A549 (cell line): ENCODE measurements at regions not wholly inside any gene's neighbourhood (a gene's known extent, or its start where the extent isn't known, plus 50 kb on each side); places are given as distances from the start of the nearest gene placed in this dataset.

Source experiments
- ATAC-seq, 2 experiments: fragments of 200-7000 bp in 1 of 2; fragments of >200 bp in 1 of 2; cut with Nextera tagmentation in 1 of 2; cut with Tn5 transposase in 1 of 2; 3 replicates each; pipeline versions ENCODE4 v1.8.0 to v1.9.1; 2018 to 2020; ENCODE audit warnings: mild to moderate bottlenecking in 1 of 2, moderate library complexity in 1 of 2
- CTCF ChIA-PET: fragments of 300-600 bp; sonication (Branson Sonifier 250); formaldehyde crosslinking; extraction: SDS; loops from one replicate; lab custom pipeline; 2021; ENCODE audit warnings: antibody characterized with exemption, inconsistent platforms; lab: Yijun Ruan, JAX
- POLR2A ChIA-PET: fragments of 350-600 bp; formaldehyde crosslinking; extraction: SDS; loops from one replicate; lab custom pipeline; 2021; ENCODE audit warnings: antibody characterized with exemption, inconsistent platforms; lab: Yijun Ruan, JAX
- DNase-seq, 2 experiments: peaks; one replicate each; pipeline versions ENCODE4 v3.0.0 to v3.0.0-alpha.2; 2011 to 2016; ENCODE audit warnings: low read depth in 1 of 2, low spot score in 1 of 2
- FAIRE-seq: peaks from 2 replicates; lab custom pipeline; 2011; peaks lifted over from hg19 to GRCh38; lab: Jason Lieb, UNC
- H3K27ac ChIP-seq, 2 experiments: fragments of >200 bp; sonication (Bioruptor Twin); formaldehyde crosslinking; 3 replicates each; pipeline ENCODE4 v1.5.1; 2016 to 2017
- H3K4me1 ChIP-seq: fragments of >200 bp; sonication (Bioruptor Twin); formaldehyde crosslinking; 3 replicates; pipeline ENCODE4 v1.6.1; 2016
- H3K4me2 ChIP-seq: fragments of >200 bp; sonication (Bioruptor Twin); formaldehyde crosslinking; 3 replicates; pipeline ENCODE4 v1.6.1; 2016
- H3K4me3 ChIP-seq: fragments of >200 bp; sonication (Bioruptor Twin); formaldehyde crosslinking; 3 replicates; pipeline ENCODE4 v1.5.1; 2016
- H3K9me3 ChIP-seq: fragments of >200 bp; sonication (Bioruptor Twin); formaldehyde crosslinking; 3 replicates; pipeline ENCODE4 v1.6.1; 2016
- BHLHE40 ChIP-seq: IDR thresholded peaks from 2 replicates; pipeline ENCODE4 v1.6.1; 2012; ENCODE audit warnings: low read depth, low read length, inconsistent platforms
- EHF ChIP-seq: fragments of 250-450 bp; sonication (Bioruptor Pico); IDR thresholded peaks from 2 replicates; pipeline ENCODE4 v1.5.0; 2020; ENCODE audit warnings: mild to moderate bottlenecking
- GATA3 ChIP-seq: IDR thresholded peaks from 2 replicates; pipeline ENCODE4 v1.6.1; 2012; ENCODE audit warnings: borderline replicate concordance
- HEYL ChIP-seq: fragments of 250-450 bp; sonication (Bioruptor Pico); IDR thresholded peaks from 2 replicates; pipeline ENCODE4 v1.8.0; 2021; ENCODE audit warnings: mild to moderate bottlenecking, moderate library complexity
- JUNB ChIP-seq: fragments of >200 bp; sonication (Bioruptor Twin); formaldehyde crosslinking; IDR thresholded peaks from 2 replicates; pipeline ENCODE4 v1.6.1; 2016
- NR3C1 ChIP-seq: fragments of >200 bp; sonication (Bioruptor Twin); formaldehyde crosslinking; IDR thresholded peaks from 3 replicates; pipeline ENCODE4 v1.6.1; 2017
- RNF2 ChIP-seq: fragments of 200-600 bp; sonication (generic); IDR thresholded peaks from 2 replicates; pipeline ENCODE4 v1.6.1; 2016; ENCODE audit warnings: low read depth, mild to moderate bottlenecking, antibody characterized with exemption, moderate library complexity, borderline replicate concordance
- SREBF2 ChIP-seq: fragments of 450-650 bp; IDR thresholded peaks from 2 replicates; pipeline ENCODE4 v1.6.1; 2014; ENCODE audit warnings: mild to moderate bottlenecking, moderate library complexity
- TP53 ChIP-seq: fragments of 250-450 bp; sonication (Bioruptor Pico); IDR thresholded peaks from 2 replicates; pipeline ENCODE4 v1.5.0; 2021; ENCODE audit warnings: mild to moderate bottlenecking, moderate library complexity
- ZC3H11A ChIP-seq: fragments of 450-650 bp; IDR thresholded peaks from 2 replicates; pipeline ENCODE4 v1.6.1; 2014; ENCODE audit warnings: antibody characterized with exemption, mild to moderate bottlenecking
- WGBS: methylation state at CpG from one replicate; pipeline ENCODE4 v1.1.6; 2017; ENCODE audit errors: missing lambda C conversion rate; 5-methylcytosine and 5-hydroxymethylcytosine counted together
- TF ChIP-seq, protein P1 (sequence below): IDR thresholded peaks from 2 replicates; pipeline ENCODE4 v1.6.1; 2012
- TF ChIP-seq, protein P2 (sequence below): fragments of >200 bp; sonication (Bioruptor Twin); formaldehyde crosslinking; IDR thresholded peaks from 3 replicates; pipeline ENCODE4 v1.6.1; 2016
- TF ChIP-seq, protein P3 (sequence below): fragments of 250-450 bp; sonication (Bioruptor Pico); IDR thresholded peaks from 2 replicates; pipeline ENCODE4 v1.5.0; 2020; ENCODE audit warnings: low read depth, mild to moderate bottlenecking, moderate library complexity
- TF ChIP-seq, protein P4 (sequence below): fragments of >200 bp; sonication (Bioruptor Twin); formaldehyde crosslinking; IDR thresholded peaks from 2 replicates; pipeline ENCODE4 v1.6.1; 2016
- TF ChIP-seq, protein P5 (sequence below): fragments of 200-600 bp; sonication (generic); IDR thresholded peaks from 2 replicates; pipeline ENCODE4 v1.6.1; 2016; ENCODE audit warnings: antibody characterized with exemption, mild to moderate bottlenecking, moderate library complexity

DNA sequence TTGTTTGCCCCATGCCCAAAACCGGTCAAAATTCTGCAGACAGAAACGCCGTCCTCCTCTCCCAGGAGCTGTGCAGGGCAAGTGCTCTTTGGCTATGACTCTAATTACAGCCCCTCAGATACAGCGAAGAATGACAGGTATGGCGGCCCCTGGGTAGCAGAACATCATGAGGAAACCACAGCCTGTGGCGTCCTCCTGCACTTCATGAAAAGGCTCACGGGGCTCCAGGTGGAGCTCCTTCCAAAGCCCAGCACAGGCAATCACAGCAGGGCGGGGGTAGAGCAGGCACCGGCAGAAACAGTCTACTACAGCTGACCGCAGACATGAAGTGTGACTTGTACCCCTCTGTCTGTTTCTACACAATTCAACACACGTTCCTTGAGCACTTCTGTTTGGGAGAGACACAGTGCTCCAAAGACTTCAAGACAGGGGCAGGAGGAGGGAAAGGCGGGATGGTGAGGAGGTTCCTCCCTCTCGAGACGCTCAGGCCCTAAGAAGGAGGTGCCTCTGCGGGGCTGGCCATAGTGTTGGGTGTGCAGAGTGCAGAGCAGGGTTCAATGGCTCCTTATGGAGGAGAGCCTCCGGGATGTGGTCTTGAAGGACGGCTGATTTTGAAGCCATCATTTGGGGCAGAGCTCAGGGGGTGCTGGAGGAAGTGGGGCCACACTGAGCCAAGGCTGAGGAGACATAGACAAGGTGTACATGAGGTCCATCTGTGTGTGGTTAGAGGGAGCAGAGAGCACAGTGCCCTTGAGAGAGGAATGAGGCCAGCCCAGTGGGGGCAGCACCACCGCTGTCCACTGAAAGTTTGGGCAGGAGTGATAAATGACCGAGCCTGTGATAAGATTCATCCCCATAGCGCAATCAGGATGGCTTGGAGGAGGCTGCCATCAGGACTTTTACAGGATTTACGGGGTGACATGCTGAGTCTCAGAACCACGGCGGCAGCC is 468.3 kb downstream of the EIPR1 start:
- ChIA-PET POLR2A (no interaction called here), CTCF (interaction anchor here (1.3 kb wide), 1 partner anchor 24 kb away, joined by 3 read pairs; no protein-coding TSS in a partner anchor)
- ATAC-seq (no peak; a peak in 1 of 6 replicates), FAIRE-seq (no peak), DNase-seq (no peak)
- Histone ChIP-seq H3K4me3 (no peak overlapping the region), H3K4me1 (no peaks in the 10 kb centered on the region), H3K9me3 (no peaks in the 10 kb centered on the region), H3K27ac (no peak overlapping the region), H3K4me2 (no peak overlapping the region)
- TF ChIP-seq SREBF2: no peak
- TF ChIP-seq ZC3H11A: no peak
- WGBS: 34% methylated on average over 20 of the region's 23 CpGs

DNA sequence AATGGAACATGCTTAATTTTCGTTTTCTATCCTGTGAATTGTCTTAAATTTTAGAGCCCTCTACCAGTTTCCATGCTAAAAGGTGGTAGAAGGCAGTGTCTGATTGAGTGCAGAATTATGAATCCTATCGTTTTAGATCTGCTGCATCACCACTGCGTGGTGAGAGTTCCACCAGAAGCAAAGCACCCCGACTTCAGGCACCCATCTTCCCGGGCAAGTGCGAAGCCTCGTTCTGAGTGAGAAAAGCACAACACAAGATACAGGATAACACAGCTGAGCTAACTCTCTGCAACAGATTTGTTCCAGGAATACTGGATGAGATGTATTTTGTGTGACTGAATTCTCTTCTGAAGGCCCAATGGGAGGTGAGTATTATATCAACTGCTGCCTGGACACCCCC is 471.5 kb downstream of the EIPR1 start:
- POLR2A ChIA-PET: no interaction called here
- DNase-seq (no peak), ATAC-seq (no peak), FAIRE-seq (no peak)
- no peak overlapping the region for H3K4me3 ChIP-seq
- no peaks in the 10 kb centered on the region for H3K9me3 ChIP-seq
- TF ChIP-seq TP53 (CRISPR knock-in tag): no peak
- TF ChIP-seq BHLHE40: no peak
- TF ChIP-seq RNF2: 0 out of 2 replicates have a peak, but pooled peaks have one; percentile 65
- H3K4me2 ChIP-seq: no peak overlapping the region
- WGBS: 25% methylated on average over 7 of the region's 7 CpGs
- no peaks in the 10 kb centered on the region for H3K4me1 ChIP-seq
- CTCF ChIA-PET: no interaction called here
- H3K27ac ChIP-seq: no peak overlapping the region

DNA sequence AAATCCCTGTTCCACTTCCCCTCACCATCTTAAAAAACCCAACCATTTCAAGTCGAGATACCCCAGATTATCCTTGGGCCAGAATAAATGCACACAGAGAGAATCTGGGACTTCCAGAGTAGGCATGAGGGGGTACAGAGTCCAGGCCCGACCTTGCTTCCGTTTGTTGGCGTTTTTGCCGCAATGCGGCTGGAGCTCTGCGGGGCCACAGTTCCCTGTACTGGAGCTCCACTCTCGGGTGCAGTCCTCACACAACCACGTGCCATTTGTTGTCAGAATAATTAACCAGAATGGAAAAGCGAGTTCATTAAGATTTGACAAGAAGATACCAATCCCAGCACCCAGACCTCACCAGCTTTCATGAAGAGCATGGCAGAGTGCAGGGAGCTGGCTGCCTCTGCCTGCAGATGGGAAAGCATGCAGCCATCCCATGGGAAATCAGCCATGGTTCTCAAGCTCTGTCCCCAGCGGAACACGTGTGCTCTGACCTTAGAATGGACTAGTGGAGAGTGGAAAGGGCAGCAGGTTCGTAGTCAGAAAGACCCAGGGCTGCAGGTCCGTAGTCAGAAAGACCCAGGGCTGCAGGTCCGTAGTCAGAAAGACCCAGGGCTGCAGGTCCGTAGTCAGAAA is 472.8 kb downstream of the EIPR1 start:
- H3K9me3 ChIP-seq: no peaks in the 10 kb centered on the region
- H3K27ac ChIP-seq: no peak overlapping the region
- H3K4me3 ChIP-seq: no peak overlapping the region
- ATAC-seq (peak in 1 of 2 experiments; percentile 41; a peak in 2 of 6 replicates), FAIRE-seq (no peak), DNase-seq (no peak)
- H3K4me2 ChIP-seq: no peak overlapping the region
- ChIA-PET POLR2A (no interaction called here), CTCF (interaction anchor here (0.7 to 1.5 kb wide), 3 partner anchors 12 to 196 kb away, joined by 3 to 4 read pairs (median 3); no protein-coding TSS in a partner anchor)
- WGBS: 37% methylated on average over 14 of the region's 16 CpGs
- H3K4me1 ChIP-seq: no peaks in the 10 kb centered on the region
- TF ChIP-seq SREBF2 (no peak), EHF (CRISPR knock-in tag) (no peak), GATA3 (no peak), JUNB (no peak), NR3C1 (no peak)
- TF ChIP-seq, protein P1, sequence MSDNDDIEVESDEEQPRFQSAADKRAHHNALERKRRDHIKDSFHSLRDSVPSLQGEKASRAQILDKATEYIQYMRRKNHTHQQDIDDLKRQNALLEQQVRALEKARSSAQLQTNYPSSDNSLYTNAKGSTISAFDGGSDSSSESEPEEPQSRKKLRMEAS: no peak
- TF ChIP-seq, protein P2, sequence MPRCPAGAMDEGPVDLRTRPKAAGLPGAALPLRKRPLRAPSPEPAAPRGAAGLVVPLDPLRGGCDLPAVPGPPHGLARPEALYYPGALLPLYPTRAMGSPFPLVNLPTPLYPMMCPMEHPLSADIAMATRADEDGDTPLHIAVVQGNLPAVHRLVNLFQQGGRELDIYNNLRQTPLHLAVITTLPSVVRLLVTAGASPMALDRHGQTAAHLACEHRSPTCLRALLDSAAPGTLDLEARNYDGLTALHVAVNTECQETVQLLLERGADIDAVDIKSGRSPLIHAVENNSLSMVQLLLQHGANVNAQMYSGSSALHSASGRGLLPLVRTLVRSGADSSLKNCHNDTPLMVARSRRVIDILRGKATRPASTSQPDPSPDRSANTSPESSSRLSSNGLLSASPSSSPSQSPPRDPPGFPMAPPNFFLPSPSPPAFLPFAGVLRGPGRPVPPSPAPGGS: no peak
- TF ChIP-seq, protein P3, sequence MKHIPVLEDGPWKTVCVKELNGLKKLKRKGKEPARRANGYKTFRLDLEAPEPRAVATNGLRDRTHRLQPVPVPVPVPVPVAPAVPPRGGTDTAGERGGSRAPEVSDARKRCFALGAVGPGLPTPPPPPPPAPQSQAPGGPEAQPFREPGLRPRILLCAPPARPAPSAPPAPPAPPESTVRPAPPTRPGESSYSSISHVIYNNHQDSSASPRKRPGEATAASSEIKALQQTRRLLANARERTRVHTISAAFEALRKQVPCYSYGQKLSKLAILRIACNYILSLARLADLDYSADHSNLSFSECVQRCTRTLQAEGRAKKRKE (CRISPR knock-in tag): no peak

DNA sequence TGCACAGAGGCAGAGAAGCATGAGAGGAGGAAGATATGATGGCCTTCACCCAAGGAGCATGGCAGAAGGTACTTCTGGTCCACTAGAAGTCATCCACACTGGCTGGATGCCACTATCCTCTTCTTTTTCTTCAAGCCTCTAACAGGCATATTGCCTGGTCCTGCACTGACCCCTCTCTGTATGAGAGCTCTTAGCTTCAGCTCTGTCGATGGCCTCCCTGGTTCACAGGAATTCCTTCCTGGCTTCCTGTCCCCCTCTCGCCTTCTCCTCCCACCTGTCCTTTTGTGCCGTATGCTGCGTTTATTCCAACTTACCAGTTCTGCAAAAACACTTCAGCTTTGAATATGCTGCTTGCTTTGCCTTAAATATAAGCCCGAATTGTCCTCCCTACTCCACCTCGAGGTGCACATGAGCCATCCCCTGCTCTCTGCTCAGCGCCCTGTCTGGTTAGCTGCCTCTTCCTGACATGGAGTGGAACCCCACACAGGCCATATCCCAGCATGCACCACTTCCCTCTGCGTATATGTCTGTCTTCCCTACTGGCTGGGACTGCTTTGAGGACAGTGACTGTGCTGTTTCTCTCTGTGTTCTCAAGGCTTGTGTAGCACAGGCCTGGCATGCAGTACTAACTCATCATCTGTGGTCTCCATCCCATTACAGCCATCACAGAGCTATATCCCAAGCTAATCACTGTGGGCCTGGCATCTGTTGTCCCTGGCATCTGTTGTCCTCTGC is 474.9 kb downstream of the EIPR1 start:
- TF ChIP-seq, protein P4, sequence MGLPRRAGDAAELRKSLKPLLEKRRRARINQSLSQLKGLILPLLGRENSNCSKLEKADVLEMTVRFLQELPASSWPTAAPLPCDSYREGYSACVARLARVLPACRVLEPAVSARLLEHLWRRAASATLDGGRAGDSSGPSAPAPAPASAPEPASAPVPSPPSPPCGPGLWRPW: no peak
- TF ChIP-seq, protein P3 (CRISPR knock-in tag): no peak
- no peak for TF ChIP-seq HEYL (CRISPR knock-in tag)
- TF ChIP-seq SREBF2: no peak
- no peak for TF ChIP-seq ZC3H11A
- TF ChIP-seq, protein P5, sequence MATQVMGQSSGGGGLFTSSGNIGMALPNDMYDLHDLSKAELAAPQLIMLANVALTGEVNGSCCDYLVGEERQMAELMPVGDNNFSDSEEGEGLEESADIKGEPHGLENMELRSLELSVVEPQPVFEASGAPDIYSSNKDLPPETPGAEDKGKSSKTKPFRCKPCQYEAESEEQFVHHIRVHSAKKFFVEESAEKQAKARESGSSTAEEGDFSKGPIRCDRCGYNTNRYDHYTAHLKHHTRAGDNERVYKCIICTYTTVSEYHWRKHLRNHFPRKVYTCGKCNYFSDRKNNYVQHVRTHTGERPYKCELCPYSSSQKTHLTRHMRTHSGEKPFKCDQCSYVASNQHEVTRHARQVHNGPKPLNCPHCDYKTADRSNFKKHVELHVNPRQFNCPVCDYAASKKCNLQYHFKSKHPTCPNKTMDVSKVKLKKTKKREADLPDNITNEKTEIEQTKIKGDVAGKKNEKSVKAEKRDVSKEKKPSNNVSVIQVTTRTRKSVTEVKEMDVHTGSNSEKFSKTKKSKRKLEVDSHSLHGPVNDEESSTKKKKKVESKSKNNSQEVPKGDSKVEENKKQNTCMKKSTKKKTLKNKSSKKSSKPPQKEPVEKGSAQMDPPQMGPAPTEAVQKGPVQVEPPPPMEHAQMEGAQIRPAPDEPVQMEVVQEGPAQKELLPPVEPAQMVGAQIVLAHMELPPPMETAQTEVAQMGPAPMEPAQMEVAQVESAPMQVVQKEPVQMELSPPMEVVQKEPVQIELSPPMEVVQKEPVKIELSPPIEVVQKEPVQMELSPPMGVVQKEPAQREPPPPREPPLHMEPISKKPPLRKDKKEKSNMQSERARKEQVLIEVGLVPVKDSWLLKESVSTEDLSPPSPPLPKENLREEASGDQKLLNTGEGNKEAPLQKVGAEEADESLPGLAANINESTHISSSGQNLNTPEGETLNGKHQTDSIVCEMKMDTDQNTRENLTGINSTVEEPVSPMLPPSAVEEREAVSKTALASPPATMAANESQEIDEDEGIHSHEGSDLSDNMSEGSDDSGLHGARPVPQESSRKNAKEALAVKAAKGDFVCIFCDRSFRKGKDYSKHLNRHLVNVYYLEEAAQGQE: no peak
- ATAC-seq (peak; percentile 44 to 54; a peak in 3 of 6 replicates), DNase-seq (no peak), FAIRE-seq (no peak)
- Histone ChIP-seq H3K27ac (no peak overlapping the region), H3K4me1 (no peaks in the 10 kb centered on the region), H3K4me2 (no peak overlapping the region), H3K4me3 (no peak overlapping the region), H3K9me3 (no peaks in the 10 kb centered on the region)
- WGBS: 19% methylated on average over 8 of the region's 8 CpGs
- CTCF ChIA-PET: no interaction called here
- POLR2A ChIA-PET: no interaction called here
